Fibroblast of skin of abdomen (primary cell): ENCODE measurements at regions not wholly inside any gene's neighbourhood (a gene's known extent, or its start where the extent isn't known, plus 50 kb on each side); places are given as distances from the start of the nearest gene placed in this dataset.

Experiments
- DNase-seq: peaks from one replicate; pipeline ENCODE4 v3.0.0-alpha.2; 2013

DNA sequence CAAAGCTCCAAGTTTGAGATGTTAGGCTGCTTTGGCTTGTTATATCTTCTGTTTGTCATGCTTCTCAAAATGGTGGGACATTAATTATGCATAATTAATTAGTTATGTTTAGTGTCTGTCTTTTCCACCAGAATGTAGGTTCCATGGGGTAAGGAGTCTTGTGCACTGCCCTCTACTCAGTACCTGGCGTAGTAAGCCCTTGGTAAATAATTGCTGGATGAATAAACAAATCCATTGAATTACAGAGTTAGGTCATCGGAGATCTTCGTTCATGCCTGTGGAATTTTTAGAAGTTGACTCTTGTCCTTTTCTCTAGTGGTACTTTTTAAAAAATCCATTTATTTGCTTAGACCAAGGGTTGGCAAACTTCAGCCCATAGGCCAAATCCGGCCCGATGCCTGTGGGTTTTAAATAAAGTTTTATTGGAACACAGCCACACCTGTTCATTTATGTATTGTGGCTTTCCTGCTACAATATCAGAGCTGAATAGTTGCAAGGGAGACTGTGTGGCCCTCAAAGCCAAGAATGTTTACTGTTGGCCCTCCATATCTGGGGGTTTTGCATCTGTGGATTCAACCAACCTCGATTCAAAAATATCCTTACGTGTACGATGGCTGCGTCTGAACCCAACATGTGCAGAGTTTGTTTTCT lies 524.8 kb upstream of the EEF2KMT start:
- no peak for DNase-seq

DNA sequence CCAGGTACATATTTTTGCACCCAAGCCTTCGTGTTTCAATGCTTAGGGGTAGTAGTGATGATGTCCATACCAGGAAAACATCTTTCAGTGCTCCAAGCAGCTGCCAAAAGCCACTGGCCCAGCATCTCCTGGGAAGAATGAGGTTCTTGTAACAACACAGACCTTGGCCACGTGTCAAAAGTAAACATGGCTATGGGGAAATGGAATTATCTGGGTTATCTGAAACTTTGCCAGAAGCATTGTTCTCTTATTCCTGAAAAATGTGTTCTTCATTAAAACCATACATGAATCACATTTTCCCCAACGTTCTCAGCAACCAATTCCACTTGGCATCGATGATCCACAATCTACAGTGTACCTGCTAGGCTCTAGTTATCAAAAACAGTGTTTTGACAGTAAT lies 524.2 kb upstream of the EEF2KMT start:
- DNase-seq, result no peak

DNA sequence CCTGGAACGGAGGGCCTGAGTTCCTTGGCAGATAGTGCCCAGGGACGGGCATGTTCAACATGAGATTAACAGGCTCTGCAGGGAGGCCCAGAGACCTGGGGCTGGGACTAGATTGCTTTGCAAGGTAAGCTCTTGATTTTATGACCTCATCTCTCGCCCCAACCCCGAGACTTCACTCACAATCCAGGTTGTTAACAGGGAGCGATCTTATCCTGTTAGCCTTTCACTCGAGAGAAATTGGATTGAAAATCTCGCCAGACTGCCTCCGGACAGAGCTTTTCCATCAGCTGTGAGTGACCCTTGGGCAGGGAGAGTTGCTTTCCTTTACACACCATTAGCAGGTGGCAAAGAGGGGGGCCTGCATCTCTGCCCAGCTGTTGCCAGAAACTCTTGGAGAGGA lies 521.7 kb upstream of the EEF2KMT start:
- no peak for DNase-seq

DNA sequence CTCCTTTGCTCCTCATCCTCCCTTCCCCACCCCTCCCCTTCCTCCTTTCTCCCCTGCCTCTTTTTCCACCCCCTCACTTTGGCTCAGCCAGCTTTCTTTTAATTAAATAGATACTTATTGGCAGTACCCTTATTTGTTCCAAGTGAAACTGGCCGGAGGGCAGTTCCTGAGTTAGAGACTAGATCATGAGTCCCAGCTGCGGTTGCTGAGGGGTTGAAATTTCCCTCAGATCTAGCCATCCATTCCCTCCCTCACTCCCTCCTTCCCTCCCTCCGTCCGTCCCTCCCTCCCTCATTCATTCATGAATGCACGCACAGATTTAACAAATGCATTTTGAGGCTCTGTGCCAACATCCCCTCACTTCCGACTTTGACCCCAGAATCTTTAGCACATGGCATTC lies 519.2 kb upstream of the EEF2KMT start:
- DNase-seq, result no peak

DNA sequence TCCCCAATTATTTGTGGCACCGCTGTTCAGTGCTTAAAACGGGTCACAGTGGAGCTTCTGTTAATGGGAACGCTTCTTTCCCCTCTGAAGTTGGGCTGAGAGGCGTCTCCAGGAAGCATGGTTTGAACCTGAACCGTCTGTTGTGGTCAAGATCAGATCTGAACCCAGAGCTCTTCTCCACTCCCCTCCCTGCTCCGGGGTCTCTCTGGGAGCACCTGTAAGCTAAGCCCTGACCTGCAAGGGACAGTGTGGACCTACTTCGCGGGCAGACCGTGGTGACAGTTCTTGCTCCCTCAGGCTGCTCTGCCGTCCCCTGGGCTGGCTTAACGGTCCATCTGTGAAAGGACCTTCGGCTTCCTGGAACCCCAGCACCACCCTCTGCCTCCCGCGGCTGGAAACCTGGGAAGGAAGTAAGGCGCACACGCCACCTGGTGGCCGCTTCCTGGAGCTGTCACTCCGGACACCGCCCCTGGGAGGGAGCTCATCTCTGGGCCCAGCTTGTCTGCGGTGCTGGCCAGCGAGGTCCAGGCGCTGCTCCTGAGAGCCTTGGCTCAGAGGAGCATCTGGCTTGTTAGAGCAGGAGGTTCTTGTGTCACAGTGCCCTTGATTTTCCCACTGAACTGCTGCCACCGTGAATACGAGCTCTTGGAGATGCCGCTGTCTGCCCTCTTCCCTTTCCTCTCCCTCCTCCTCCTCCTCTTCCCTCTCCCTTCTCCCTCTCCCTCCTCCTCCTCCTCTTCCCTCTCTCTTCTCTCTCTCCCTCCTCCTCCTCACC lies 518.5 kb upstream of the EEF2KMT start:
- DNase-seq, result peak; percentile 3

DNA sequence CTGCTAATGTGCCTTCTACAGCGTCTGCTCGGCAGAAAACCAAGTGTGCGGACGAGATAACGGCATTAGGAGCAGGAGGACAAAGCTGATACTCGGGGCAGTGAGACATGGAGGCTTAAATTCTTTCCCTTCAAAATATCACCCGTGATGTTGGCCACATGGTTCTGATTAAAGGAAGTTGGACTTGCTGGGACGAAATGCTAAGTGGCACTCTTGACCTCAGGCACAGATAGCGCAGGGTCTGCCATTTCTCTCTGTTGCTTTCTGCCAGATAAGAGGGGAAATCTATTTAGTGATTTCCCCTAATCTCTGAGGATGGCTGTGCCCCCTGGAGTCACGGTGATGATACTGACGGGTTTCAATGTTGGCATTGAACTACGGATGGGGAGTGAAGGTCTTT lies 509.6 kb upstream of the EEF2KMT start:
- no peak for DNase-seq

DNA sequence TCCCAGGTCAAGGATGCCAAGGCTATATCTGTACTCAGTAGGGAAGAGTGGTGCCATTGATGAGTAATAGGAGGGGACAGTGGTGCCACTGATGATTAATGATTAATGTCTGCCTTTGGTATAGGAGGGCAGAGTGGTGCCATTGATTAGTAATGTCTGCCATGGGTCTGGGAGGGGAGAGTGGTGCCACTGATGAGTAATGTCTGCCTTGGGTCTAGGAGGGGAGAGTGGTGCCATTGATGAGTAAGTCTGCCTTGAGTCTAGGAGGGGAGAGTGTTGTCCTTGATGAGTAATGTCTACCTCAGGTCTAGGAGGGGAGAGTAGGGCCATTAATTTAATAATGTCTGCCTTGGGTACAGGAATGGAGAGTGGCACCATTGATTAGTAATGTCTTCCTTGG lies 507.8 kb upstream of the EEF2KMT start:
- DNase-seq, result no peak

DNA sequence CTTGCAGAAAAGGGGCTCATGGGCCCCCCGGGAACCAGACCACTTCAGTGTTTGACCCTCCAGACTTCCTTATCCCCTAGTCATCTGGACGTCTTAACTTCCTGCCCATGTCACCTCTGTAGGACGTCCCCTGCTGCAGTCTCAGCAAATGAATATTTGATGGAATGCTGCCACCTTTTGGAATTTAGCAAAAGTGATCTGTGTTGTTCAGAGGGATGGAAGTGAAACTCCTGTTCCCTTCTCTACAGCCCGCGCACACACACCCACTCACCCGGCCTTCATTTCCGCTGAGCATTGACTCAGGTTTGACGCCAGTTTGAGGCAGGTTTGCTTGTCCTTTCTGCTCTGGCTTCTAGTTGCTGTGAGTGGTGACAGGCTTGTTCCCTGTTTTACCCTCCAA lies 507.2 kb upstream of the EEF2KMT start:
- DNase-seq, result no peak

DNA sequence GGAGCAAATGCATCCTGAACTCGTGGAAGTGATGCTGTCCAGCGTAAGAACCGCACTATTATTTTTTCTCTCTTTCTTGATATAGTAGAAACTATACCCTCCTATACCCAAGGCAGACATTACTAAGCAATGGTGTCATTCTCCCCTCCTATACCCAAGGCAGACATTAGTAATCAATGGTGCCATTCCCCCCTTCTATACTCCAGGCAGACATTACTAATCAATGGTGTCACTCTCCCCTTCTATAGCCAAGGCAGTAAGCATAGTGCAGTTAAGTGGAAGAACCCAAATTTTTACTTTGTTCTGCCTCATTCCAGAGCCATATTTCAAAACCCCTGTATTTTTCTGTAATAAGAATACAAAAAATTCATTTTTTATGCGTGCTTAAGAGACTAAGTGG lies 506.2 kb upstream of the EEF2KMT start:
- no peak for DNase-seq

- DNase-seq, result no peak
Measured at GRCh38 chr16:5601957-5602356, 504.4 kb upstream of the EEF2KMT start.

- no peak for DNase-seq
Measured at GRCh38 chr16:5598793-5599192, 501.2 kb upstream of the EEF2KMT start.

DNA sequence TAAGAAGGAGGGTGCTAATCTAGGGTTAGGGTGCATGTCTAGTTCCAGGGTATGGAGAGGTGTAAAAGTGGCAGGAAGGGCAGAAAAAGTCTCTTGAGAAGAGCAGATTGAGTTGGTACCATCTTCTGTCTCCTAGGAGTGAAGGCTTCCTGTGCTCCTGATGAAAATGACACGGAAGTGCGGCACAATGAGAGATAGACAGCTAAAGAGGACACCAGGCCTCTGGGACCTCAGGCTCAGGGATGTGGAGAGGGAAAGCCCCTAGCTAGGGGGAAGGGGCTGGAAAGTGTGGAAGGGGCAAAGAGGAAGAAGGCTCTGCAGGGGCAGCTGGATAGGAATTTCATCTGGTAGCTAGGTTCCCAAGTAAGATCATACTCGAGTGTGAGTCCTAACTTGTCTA lies 498.3 kb upstream of the EEF2KMT start:
- no peak for DNase-seq

GRCh38 chr16:5590416-5590815 lies 492.8 kb upstream of the EEF2KMT start:
- no peak for DNase-seq

- no peak for DNase-seq
Measured at GRCh38 chr16:5589812-5590373, 492.3 kb upstream of the EEF2KMT start.

- DNase-seq, result no peak
Measured at GRCh38 chr16:5584109-5584508, 486.5 kb upstream of the EEF2KMT start.

GRCh38 chr16:5582529-5582928 lies 484.9 kb upstream of the EEF2KMT start:
- no peak for DNase-seq

GRCh38 chr16:5581908-5582307 lies 484.3 kb upstream of the EEF2KMT start:
- DNase-seq, result no peak

GRCh38 chr16:5581428-5581827 lies 483.8 kb upstream of the EEF2KMT start:
- DNase-seq, result no peak

DNA sequence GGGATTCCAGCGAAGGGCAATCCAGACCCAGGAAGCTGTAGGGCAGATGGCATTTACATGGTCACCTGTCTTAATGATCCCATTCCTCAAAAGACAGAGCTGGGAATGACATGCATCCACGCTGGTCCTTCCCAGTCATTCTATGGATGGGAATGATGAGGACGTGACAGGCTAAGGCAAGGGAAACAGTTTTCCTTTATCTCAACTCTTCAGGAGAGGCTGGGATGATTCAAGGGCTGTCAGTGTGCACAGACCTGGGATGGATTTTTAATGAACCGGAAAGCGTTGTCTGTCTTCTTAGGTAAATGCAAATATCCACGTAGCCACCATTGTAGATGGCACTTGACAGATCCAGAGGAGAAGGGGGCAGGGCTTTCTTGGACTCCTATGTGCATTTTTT lies 483.2 kb upstream of the EEF2KMT start:
- no peak for DNase-seq

DNA sequence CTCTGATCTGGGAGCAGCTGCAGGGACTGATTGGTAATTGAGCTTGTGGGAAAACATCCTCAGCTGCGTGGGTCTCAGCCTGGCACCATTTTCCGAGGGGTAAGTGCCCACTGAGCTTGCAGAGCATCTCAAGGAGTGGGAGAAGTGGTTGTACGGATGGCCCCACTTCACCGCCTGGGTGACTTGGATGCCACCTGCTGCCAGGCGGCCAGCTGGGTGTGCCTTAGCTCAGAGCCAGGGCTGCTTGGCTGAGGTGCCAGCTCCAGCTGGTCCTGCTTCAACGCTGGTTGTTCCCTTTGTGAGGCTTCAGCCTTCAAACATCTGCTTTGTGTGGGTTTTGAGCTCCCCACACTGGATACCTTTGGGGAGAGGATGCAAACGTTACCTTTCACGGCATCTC lies 482.7 kb upstream of the EEF2KMT start:
- DNase-seq, result no peak

- no peak for DNase-seq
Measured at GRCh38 chr16:5578980-5579379, 481.4 kb upstream of the EEF2KMT start.

GRCh38 chr16:5577463-5577862 lies 479.9 kb upstream of the EEF2KMT start:
- DNase-seq, result no peak

DNA sequence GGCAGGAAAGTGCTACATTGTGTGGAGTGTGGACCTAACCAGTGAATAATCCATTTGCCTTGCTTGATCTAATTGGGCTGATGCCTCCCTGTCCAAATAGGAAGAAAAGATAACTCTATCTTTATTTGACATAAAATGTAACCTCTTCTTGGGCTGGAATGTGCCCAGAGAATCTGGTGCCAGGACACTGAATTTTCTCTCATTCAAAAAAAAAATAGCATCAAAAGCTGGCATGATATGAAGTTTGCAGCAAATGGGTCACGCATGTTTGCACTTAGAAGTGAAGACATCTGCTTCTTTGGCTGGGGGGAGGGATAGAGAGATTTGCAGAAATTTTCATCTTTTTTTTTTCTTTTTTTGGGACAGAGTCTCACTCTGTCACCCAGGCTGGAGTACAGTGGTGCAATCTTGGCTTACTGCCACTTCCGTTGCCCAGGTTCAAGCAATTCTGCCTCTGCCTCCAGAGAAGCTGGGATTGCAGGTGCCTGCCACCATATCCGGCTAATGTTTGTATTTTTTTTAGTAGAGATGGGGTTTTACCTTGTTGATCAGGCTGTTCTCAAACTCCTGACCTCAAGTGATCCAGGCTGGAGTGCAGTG lies 478.2 kb upstream of the EEF2KMT start:
- DNase-seq, result no peak

- DNase-seq, result no peak
Measured at GRCh38 chr16:5575121-5575520, 477.5 kb upstream of the EEF2KMT start.
